ENCODE measurements at regions not wholly inside any gene's neighbourhood (a gene's known extent, or its start where the extent isn't known, plus 50 kb on each side); places are given as distances from the start of the nearest gene placed in this dataset.

DNA sequence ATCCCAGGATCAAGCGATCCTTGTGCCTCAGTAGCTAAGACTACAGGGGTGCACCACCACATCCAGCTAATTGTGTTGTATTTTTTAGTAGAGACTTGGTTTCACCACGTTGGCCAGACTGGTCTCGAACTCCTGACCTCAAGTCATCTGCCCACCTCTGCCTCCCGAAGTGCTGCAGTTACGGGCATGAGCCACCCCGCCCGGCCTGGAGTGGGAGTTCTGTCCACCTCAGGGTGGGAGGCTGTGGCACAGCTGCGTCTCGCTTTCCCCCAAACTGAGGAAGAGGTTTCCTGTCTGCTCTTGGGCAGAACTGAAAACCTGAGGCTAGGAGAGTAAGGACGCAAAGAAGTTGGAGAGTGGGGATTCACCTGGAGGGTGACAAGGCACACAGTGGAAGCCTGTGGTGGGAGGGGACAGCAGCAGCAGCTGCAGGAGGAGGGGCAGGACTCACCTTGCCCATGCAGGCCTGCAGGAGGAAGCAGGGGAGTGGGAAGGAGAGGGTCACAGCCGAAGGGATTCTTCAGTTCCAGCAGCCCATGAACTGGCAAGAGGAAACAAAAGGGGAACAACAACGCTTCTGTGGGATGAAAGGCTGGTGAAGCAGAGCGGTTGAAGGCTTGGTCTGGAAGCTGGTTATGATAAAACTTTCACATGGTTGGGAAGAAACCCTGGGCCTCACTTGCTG lies 181.4 kb downstream of the GAS1 start:
- no peaks in the 10 kb centered on the region for H3K4me1 ChIP-seq (ENCODE audit: control insufficient read depth in 1 of 2, extremely low read depth in 1 of 2, insufficient read depth in 2 of 2, low read length in 2 of 2)
- ChIA-PET CTCF (no interaction called here), POLR2A (no interaction called here)
- no peaks in the 10 kb centered on the region for H3K36me3 ChIP-seq (ENCODE audit: control insufficient read depth in 2 of 2, extremely low read depth in 1 of 2, insufficient read depth in 1 of 2, low read length in 1 of 2)
- ATAC-seq (replicated peaks in 1 of 4) (no peak), DNase-seq (no peak)
- Mint-ChIP-seq H3K4me3 (no peak overlapping the region), H3K4me1 (no peaks in the 10 kb centered on the region), H3K27me3 (peaks cover 0 to 3% of the 10 kb centered on the region in 2 donors), H3K36me3 (no peaks in the 10 kb centered on the region), H3K9me3 (peaks cover 0 to 4% (median 0%) of the 10 kb centered on the region in 3 donors), H3K27ac (no peak overlapping the region)
- no peaks in the 10 kb centered on the region for H3K27me3 ChIP-seq (replicated peaks in 1 of 2; ENCODE audit: control insufficient read depth in 2 of 2, extremely low read depth in 1 of 2, insufficient read depth in 2 of 2, low read length in 1 of 2)
- H3K9me3 ChIP-seq, result no peaks in the 10 kb centered on the region
- H3K27ac ChIP-seq (ENCODE audit: low read length), result no peak overlapping the region
- 75% methylated on average over 10 of the region's 13 CpGs for WGBS (ENCODE audit: insufficient coverage)
- H3K4me3 ChIP-seq (ENCODE audit: control insufficient read depth in 1 of 2, extremely low read depth in 1 of 2, low read length in 1 of 2), result no peak overlapping the region

DNA sequence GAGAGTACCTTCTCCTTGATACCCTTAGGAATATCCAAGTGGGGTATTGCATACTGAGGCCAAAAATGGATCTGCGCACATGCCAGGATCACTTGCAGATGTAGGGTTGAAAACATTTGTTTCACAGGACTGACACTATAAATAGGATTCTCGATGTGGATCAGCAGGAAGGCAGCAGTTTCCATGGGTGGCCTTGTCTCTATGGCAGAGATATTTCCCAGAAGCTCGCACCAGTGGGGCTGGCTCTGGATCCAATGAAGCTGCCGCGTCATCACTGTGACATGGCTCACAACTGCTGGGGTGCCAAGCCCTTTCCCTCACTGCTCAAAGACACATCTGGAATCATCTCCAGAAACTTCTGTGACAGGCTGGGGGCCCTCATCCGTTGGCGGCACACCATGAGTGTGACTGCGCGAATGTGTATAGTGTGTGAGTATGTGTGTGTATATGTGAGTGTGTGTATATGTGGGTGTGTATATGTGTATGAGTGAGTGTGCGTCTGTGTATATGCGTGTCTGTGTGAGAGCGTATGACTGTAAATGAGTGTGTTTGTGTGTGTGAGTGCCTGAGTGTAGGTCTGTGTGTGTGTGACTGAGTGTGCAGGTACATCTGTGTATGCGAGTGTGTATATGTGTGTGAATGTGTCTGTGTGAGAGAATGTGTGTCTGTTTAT lies 182.5 kb downstream of the GAS1 start:
- Mint-ChIP-seq H3K4me3 (no peak overlapping the region), H3K36me3 (no peaks in the 10 kb centered on the region), H3K27ac (no peak overlapping the region), H3K4me1 (no peaks in the 10 kb centered on the region), H3K27me3 (peaks cover 0 to 3% of the 10 kb centered on the region in 2 donors), H3K9me3 (peaks cover 0 to 7% (median 0%) of the 10 kb centered on the region in 3 donors)
- Histone ChIP-seq H3K27ac (ENCODE audit: low read length) (no peak overlapping the region), H3K4me1 (ENCODE audit: control insufficient read depth in 1 of 2, extremely low read depth in 1 of 2, insufficient read depth in 2 of 2, low read length in 2 of 2) (no peaks in the 10 kb centered on the region), H3K4me3 (ENCODE audit: control insufficient read depth in 1 of 2, extremely low read depth in 1 of 2, low read length in 1 of 2) (no peak overlapping the region), H3K36me3 (ENCODE audit: control insufficient read depth in 2 of 2, extremely low read depth in 1 of 2, insufficient read depth in 1 of 2, low read length in 1 of 2) (no peaks in the 10 kb centered on the region), H3K27me3 (replicated peaks in 1 of 2; ENCODE audit: control insufficient read depth in 2 of 2, extremely low read depth in 1 of 2, insufficient read depth in 2 of 2, low read length in 1 of 2) (no peaks in the 10 kb centered on the region), H3K9me3 (no peaks in the 10 kb centered on the region)
- WGBS (ENCODE audit: insufficient coverage), result 90% methylated on average over 12 of the region's 13 CpGs
- ATAC-seq (replicated peaks in 1 of 4) (no peak), DNase-seq (no peak)
- ChIA-PET POLR2A (no interaction called here), CTCF (no interaction called here)

DNA sequence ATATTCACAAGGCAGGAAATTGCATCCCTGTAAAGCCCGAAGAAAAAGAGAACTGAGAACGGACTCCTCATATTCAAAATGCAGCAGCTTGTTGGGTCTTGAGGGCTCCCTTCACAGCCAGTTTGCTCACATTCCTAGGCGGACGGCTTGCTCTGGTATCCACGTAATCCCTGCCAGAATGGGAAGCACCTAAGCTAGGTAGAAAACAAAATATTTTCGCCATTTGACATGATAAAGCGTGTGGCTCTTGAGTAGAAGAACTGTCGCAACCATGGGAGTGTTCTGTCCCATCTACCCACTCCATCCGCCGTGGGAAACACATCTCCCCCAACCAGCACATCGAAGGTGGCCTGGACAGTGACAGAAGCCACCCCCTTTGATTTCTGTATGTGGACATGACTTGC lies 183.1 kb downstream of the GAS1 start:
- Histone ChIP-seq H3K27ac (ENCODE audit: low read length) (no peak overlapping the region), H3K27me3 (replicated peaks in 1 of 2; ENCODE audit: control insufficient read depth in 2 of 2, extremely low read depth in 1 of 2, insufficient read depth in 2 of 2, low read length in 1 of 2) (no peaks in the 10 kb centered on the region), H3K9me3 (no peaks in the 10 kb centered on the region), H3K36me3 (ENCODE audit: control insufficient read depth in 2 of 2, extremely low read depth in 1 of 2, insufficient read depth in 1 of 2, low read length in 1 of 2) (no peaks in the 10 kb centered on the region), H3K4me3 (ENCODE audit: control insufficient read depth in 1 of 2, extremely low read depth in 1 of 2, low read length in 1 of 2) (no peak overlapping the region), H3K4me1 (ENCODE audit: control insufficient read depth in 1 of 2, extremely low read depth in 1 of 2, insufficient read depth in 2 of 2, low read length in 2 of 2) (no peaks in the 10 kb centered on the region)
- Mint-ChIP-seq H3K36me3 (no peaks in the 10 kb centered on the region), H3K27ac (no peak overlapping the region), H3K9me3 (peaks cover 0 to 7% (median 0%) of the 10 kb centered on the region in 3 donors), H3K27me3 (peaks cover 0 to 3% of the 10 kb centered on the region in 2 donors), H3K4me3 (no peak overlapping the region), H3K4me1 (no peaks in the 10 kb centered on the region)
- ATAC-seq (replicated peaks in 1 of 4) (no peak), DNase-seq (no peak)
- CTCF ChIA-PET, result no interaction called here
- WGBS (ENCODE audit: insufficient coverage), result 82% methylated on average over 6 of the region's 11 CpGs
- POLR2A ChIA-PET, result no interaction called here

DNA sequence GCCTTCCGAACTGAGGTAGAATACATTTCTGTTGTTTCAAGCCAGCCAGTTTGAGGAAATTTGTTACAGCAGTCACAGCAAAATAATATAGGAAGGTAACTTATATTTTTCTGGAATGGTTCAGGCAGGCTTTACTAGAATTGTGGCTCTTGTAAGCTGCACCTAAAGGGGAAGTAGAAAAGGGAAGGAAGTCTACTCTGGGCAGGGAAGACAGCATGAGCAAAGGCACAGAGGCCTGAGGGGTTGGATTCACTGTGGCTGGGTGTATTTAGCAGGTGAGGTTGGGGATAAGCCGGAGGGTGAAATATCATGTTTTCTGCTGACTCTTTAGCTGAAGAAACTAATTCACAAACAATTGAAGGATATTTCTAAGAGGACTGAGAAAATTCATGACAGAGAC lies 183.5 kb downstream of the GAS1 start:
- WGBS (ENCODE audit: insufficient coverage), result no CpG with 5 or more reads among the region's 2 CpGs
- H3K9me3 Mint-ChIP-seq, result peaks cover 0 to 7% (median 0%) of the 10 kb centered on the region in 3 donors
- no peak overlapping the region for H3K27ac ChIP-seq (ENCODE audit: low read length)
- no peaks in the 10 kb centered on the region for H3K4me1 Mint-ChIP-seq
- H3K9me3 ChIP-seq, result no peaks in the 10 kb centered on the region
- H3K36me3 ChIP-seq (ENCODE audit: control insufficient read depth in 2 of 2, extremely low read depth in 1 of 2, insufficient read depth in 1 of 2, low read length in 1 of 2), result no peaks in the 10 kb centered on the region
- no peak overlapping the region for H3K4me3 ChIP-seq (ENCODE audit: control insufficient read depth in 1 of 2, extremely low read depth in 1 of 2, low read length in 1 of 2)
- H3K27ac Mint-ChIP-seq, result no peak overlapping the region
- peaks cover 0 to 3% of the 10 kb centered on the region in 2 donors for H3K27me3 Mint-ChIP-seq
- no peaks in the 10 kb centered on the region for H3K36me3 Mint-ChIP-seq
- ATAC-seq (replicated peaks in 1 of 4) (no peak), DNase-seq (no peak)
- ChIA-PET POLR2A (no interaction called here), CTCF (no interaction called here)
- H3K27me3 ChIP-seq (replicated peaks in 1 of 2; ENCODE audit: control insufficient read depth in 2 of 2, extremely low read depth in 1 of 2, insufficient read depth in 2 of 2, low read length in 1 of 2), result no peaks in the 10 kb centered on the region
- no peak overlapping the region for H3K4me3 Mint-ChIP-seq
- H3K4me1 ChIP-seq (ENCODE audit: control insufficient read depth in 1 of 2, extremely low read depth in 1 of 2, insufficient read depth in 2 of 2, low read length in 2 of 2), result no peaks in the 10 kb centered on the region

DNA sequence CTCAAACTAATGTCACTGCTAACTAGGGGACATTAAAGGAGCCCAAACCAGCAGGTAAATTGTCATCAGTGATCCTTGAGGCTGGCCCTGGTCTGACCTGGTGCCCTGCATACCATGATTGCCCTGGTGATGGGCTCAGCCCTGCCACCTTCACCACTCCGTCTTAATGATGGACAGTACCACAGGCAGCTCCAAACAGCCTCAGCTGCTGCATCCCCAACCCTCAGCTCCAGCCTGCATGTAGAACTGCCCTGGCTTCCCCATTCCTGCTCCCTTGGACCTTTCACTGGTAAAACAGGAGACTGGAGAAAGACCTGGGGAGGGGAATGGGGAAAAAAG lies 190.0 kb downstream of the GAS1 start:
- ChIA-PET POLR2A (no interaction called here), CTCF (no interaction called here)
- DNase-seq (no peak), ATAC-seq (replicated peaks in 1 of 4) (no peak)
- WGBS (ENCODE audit: insufficient coverage), result 83% methylated on average over 1 of the region's 1 CpG
- H3K4me3 Mint-ChIP-seq, result no peak overlapping the region
- H3K9me3 Mint-ChIP-seq, result peaks cover 0 to 8% (median 0%) of the 10 kb centered on the region in 3 donors
- H3K4me3 ChIP-seq (ENCODE audit: control insufficient read depth in 1 of 2, extremely low read depth in 1 of 2, low read length in 1 of 2), result no peak overlapping the region
- H3K36me3 ChIP-seq (ENCODE audit: control insufficient read depth in 2 of 2, extremely low read depth in 1 of 2, insufficient read depth in 1 of 2, low read length in 1 of 2), result no peaks in the 10 kb centered on the region
- no peak overlapping the region for H3K27ac Mint-ChIP-seq
- H3K27me3 Mint-ChIP-seq, result peaks cover 11 to 12% of the 10 kb centered on the region in 2 donors
- H3K36me3 Mint-ChIP-seq, result no peaks in the 10 kb centered on the region
- no peaks in the 10 kb centered on the region for H3K4me1 Mint-ChIP-seq
- peaks cover 0 to 8% of the 10 kb centered on the region in 2 experiments for H3K27me3 ChIP-seq (replicated peaks in 1 of 2; ENCODE audit: control insufficient read depth in 2 of 2, extremely low read depth in 1 of 2, insufficient read depth in 2 of 2, low read length in 1 of 2)
- no peaks in the 10 kb centered on the region for H3K4me1 ChIP-seq (ENCODE audit: control insufficient read depth in 1 of 2, extremely low read depth in 1 of 2, insufficient read depth in 2 of 2, low read length in 2 of 2)
- H3K9me3 ChIP-seq, result no peaks in the 10 kb centered on the region
- H3K27ac ChIP-seq (ENCODE audit: low read length), result no peak overlapping the region

DNA sequence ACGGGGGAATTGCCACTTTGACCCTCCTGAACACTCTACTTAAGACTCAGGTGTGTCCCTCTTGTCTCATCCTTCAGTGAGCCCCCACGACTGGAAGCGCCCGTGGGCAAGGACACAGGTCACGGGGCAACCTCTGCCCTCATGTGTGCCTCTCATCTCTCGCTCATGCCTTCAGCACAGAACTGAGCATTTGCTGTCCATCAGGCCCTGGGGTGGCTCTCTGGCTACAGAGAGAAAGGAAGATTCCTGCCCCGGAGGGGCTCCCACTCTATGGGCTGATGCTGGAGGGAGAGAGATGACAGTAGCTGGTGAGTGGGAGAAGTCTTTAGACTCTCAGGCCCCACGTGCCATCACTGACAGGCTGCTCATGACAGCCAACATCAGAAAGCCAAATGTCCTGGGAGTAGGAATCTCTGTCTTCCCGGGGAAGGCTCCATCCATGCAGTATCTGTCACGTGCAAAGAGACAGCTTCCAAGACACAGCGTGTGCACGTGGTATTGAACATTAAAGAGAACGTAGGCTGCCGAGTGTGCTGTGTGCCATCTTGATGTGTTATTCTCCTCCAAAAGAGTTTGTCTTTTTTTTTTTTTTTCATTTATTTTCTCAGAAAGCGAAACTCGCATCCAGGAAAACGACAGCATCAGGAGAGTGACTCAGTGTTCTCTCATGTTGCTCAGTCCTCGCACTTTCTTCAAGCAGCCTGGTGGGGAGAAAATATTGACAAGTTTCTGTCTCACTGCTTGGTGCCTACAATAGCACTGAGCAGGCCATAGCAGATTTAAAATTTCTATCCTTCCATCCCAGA lies 190.5 kb downstream of the GAS1 start:
- WGBS (ENCODE audit: insufficient coverage), result 82% methylated on average over 13 of the region's 18 CpGs
- Histone ChIP-seq H3K27me3 (replicated peaks in 1 of 2; ENCODE audit: control insufficient read depth in 2 of 2, extremely low read depth in 1 of 2, insufficient read depth in 2 of 2, low read length in 1 of 2) (peaks cover 0 to 8% of the 10 kb centered on the region in 2 experiments), H3K9me3 (no peaks in the 10 kb centered on the region), H3K27ac (ENCODE audit: low read length) (no peak overlapping the region), H3K36me3 (ENCODE audit: control insufficient read depth in 2 of 2, extremely low read depth in 1 of 2, insufficient read depth in 1 of 2, low read length in 1 of 2) (no peaks in the 10 kb centered on the region), H3K4me3 (ENCODE audit: control insufficient read depth in 1 of 2, extremely low read depth in 1 of 2, low read length in 1 of 2) (no peak overlapping the region), H3K4me1 (ENCODE audit: control insufficient read depth in 1 of 2, extremely low read depth in 1 of 2, insufficient read depth in 2 of 2, low read length in 2 of 2) (no peaks in the 10 kb centered on the region)
- peaks cover 0 to 8% (median 0%) of the 10 kb centered on the region in 3 donors for H3K9me3 Mint-ChIP-seq
- H3K27me3 Mint-ChIP-seq, result peaks cover 11 to 12% of the 10 kb centered on the region in 2 donors
- no peak overlapping the region for H3K4me3 Mint-ChIP-seq
- H3K27ac Mint-ChIP-seq, result no peak overlapping the region
- ChIA-PET CTCF (no interaction called here), POLR2A (no interaction called here)
- H3K4me1 Mint-ChIP-seq, result no peaks in the 10 kb centered on the region
- ATAC-seq (replicated peaks in 1 of 4) (no peak), DNase-seq (no peak)
- H3K36me3 Mint-ChIP-seq, result no peaks in the 10 kb centered on the region
